ENCODE measurements at regions not wholly inside any gene's neighbourhood (a gene's known extent, or its start where the extent isn't known, plus 50 kb on each side); places are given as distances from the start of the nearest gene placed in this dataset.

DNA sequence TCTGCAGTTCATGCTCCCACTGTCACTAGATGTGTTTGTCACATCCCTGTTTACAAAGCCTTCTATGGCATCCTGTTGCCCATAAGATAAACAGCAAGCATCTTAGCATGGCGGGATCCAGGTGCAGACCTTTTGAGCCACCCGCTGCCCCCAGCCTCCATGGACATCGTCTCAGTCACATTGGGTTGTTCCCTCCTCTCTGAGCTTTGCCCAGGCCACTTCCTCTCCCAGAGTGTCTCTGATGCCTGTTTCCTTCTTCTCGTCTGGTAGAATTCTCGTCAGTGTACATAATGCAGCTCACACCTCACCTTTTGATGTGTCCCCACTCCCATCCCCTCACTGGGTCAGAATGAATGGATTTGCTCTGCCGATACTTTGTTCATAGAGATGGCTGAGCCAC, 239.0 kb upstream of the APCDD1 start:
- TF ChIP-seq, protein P1, sequence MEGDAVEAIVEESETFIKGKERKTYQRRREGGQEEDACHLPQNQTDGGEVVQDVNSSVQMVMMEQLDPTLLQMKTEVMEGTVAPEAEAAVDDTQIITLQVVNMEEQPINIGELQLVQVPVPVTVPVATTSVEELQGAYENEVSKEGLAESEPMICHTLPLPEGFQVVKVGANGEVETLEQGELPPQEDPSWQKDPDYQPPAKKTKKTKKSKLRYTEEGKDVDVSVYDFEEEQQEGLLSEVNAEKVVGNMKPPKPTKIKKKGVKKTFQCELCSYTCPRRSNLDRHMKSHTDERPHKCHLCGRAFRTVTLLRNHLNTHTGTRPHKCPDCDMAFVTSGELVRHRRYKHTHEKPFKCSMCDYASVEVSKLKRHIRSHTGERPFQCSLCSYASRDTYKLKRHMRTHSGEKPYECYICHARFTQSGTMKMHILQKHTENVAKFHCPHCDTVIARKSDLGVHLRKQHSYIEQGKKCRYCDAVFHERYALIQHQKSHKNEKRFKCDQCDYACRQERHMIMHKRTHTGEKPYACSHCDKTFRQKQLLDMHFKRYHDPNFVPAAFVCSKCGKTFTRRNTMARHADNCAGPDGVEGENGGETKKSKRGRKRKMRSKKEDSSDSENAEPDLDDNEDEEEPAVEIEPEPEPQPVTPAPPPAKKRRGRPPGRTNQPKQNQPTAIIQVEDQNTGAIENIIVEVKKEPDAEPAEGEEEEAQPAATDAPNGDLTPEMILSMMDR (IDR thresholded peaks at IDR 0.05) = no peak
- Histone ChIP-seq H3K27me3 (no peaks in the 10 kb centered on the region), H3K4me3 (no peak overlapping the region), H3K9me3 (peaks cover 0 to 12% of the 10 kb centered on the region in 2 donors), H3K36me3 (no peaks in the 10 kb centered on the region), H3K4me1 (peaks cover 7 to 22% of the 10 kb centered on the region in 2 donors), H3K27ac (no peak overlapping the region)
- ATAC-seq (peak; percentile 16), DNase-seq (no peak)
- intact Hi-C loops (cut with DNase I) = no loop called here

DNA sequence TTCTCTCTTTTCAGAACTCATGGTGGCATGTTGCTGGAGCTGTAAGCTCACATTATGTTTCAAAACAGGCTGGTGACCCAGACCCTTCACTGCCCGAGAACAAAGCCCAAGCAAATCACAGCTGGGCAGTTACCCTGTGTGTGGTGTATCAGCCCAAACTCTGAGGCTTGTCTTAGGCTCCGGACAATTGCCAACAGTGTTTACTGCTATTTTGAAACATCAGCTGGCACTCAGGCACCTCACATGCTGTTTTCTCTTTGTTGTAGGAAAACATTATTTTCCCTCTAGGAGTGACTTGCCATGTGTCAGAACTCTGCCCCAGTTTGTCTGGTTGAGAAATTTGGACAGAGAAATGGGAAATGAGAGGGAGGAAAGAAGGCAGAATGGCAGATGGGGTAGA, 237.6 kb upstream of the APCDD1 start:
- no peaks in the 10 kb centered on the region for H3K27me3 ChIP-seq
- peaks cover 7 to 22% of the 10 kb centered on the region in 2 donors for H3K4me1 ChIP-seq
- peaks cover 0 to 19% of the 10 kb centered on the region in 2 donors for H3K9me3 ChIP-seq
- H3K27ac ChIP-seq = no peak overlapping the region
- DNase-seq = no peak
- ATAC-seq = no peak
- no peaks in the 10 kb centered on the region for H3K36me3 ChIP-seq
- H3K4me3 ChIP-seq = no peak overlapping the region
- intact Hi-C loops (cut with DNase I) = no loop called here
- TF ChIP-seq, protein P1 (IDR thresholded peaks at IDR 0.05) = no peak

DNA sequence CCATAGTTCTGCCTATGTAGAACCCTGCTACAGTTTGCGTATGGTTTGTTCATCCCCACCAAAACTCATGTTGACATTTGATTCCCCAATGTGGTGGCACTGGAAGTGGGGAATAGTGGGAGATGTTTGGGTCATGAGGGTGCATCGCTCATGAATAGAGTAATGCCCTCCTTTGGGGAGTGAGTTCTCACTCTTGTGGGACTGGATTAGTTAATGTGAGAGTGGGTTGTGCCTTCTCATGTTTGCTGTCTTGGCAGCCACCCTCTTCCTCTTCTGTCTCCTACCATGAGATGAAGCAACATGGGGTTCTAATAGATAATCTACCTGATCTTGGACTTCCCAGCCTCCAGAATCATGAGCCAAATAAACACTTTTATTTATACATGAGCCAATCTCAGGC, 237.2 kb upstream of the APCDD1 start:
- Histone ChIP-seq H3K36me3 (no peaks in the 10 kb centered on the region), H3K4me1 (peaks cover 7 to 22% of the 10 kb centered on the region in 2 donors), H3K27ac (no peak overlapping the region), H3K9me3 (peaks cover 0 to 23% of the 10 kb centered on the region in 2 donors), H3K27me3 (no peaks in the 10 kb centered on the region), H3K4me3 (no peak overlapping the region)
- DNase-seq = no peak
- TF ChIP-seq, protein P1 (IDR thresholded peaks at IDR 0.05) = no peak
- intact Hi-C loops (cut with DNase I) = no loop called here
- ATAC-seq = no peak

DNA sequence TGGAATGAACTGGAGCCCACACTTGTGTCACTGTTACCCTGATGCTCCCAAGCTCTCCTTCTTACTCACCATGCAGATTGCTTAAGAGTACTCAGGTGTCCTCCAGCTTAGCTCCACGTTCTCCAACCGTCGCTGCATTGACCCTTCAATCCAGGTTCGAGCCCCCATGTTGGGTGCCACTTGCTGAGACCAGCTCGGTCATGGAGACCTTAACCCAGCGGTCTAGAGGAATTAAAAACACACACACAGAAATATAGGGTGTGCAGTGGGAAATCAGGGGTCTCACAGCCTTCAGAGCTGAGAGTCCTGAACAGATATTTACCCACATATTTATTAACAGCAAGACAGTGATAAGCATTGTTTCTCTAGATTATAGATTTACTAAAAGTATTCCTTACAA, 229.1 kb upstream of the APCDD1 start:
- ATAC-seq = no peak
- Histone ChIP-seq H3K4me1 (no peaks in the 10 kb centered on the region), H3K36me3 (no peaks in the 10 kb centered on the region), H3K27ac (no peak overlapping the region), H3K27me3 (no peaks in the 10 kb centered on the region), H3K4me3 (no peak overlapping the region), H3K9me3 (peaks cover 0 to 33% of the 10 kb centered on the region in 2 donors)
- TF ChIP-seq, protein P1 (IDR thresholded peaks at IDR 0.05) = no peak
- no peak for DNase-seq
- intact Hi-C loops (cut with DNase I) = no loop called here

DNA sequence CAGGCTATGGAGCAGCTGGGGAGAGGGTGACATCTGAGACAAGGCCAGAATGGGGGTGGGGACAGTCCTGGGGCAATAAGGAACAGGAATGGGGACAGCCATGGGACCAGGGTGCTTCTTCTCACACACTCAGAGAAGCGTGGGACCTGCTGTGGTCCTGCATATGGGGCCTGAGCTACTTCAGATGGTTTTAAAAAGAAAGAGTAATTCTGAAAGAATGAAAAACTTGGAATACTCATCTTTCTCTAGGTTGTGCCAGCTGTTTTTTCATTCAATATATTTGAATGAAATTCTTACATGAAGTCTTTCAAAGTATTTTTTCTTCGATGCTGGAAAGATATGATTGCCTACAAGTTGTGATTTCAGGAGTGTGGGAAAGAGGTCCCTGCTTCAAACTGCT, 227.5 kb upstream of the APCDD1 start:
- TF ChIP-seq, protein P1 (IDR thresholded peaks at IDR 0.05) = no peak
- ATAC-seq (no peak), DNase-seq (no peak)
- H3K4me3 ChIP-seq = no peak overlapping the region
- H3K27ac ChIP-seq = no peak overlapping the region
- no peaks in the 10 kb centered on the region for H3K36me3 ChIP-seq
- peaks cover 0 to 23% of the 10 kb centered on the region in 2 donors for H3K9me3 ChIP-seq
- H3K27me3 ChIP-seq = no peaks in the 10 kb centered on the region
- intact Hi-C loops (cut with DNase I) = no loop called here
- H3K4me1 ChIP-seq = peaks cover 0 to 13% of the 10 kb centered on the region in 2 donors
